Gastroesophageal sphincter (tissue), 4 donors: ENCODE measurements at regions not wholly inside any gene's neighbourhood (a gene's known extent, or its start where the extent isn't known, plus 50 kb on each side); places are given as distances from the start of the nearest gene placed in this dataset.
"Not testable (repeated sequence)": the region's sequence is repeated elsewhere in the genome, so short reads cannot be mapped to it uniquely, and the experiment has no call there.

Source experiments
- ATAC-seq: fragments of 150-250 bp; one replicate; pipeline ENCODE4 v1.9.1; 2016; ENCODE audit warnings: mild to moderate bottlenecking, moderate library complexity
- H3K27ac ChIP-seq, 4 donors: fragments of 200-600 bp; sonication (generic) in 3 of 4; 1 replicate in 3 of 4; 2 replicates in 1 of 4; pipeline ENCODE4 v1.5.1; 2016 to 2019
- H3K27me3 ChIP-seq: fragments of 200-600 bp; sonication (generic); one replicate; pipeline ENCODE4 v1.5.1; 2019
- H3K36me3 ChIP-seq, 2 donors: fragments of 200-600 bp; sonication (generic); one replicate each; pipeline ENCODE4 v1.5.1; 2019; ENCODE audit warnings: control low read depth in 1 of 2
- H3K4me1 ChIP-seq, 3 donors: fragments of 200-600 bp; sonication (generic); 1 replicate in 2 of 3; 2 replicates in 1 of 3; pipeline ENCODE4 v1.5.1; 2016 to 2019; ENCODE audit warnings: control low read depth in 2 of 3
- H3K4me3 ChIP-seq, 2 donors: fragments of 200-600 bp; sonication (generic); one replicate each; pipeline ENCODE4 v1.5.1; 2019; ENCODE audit warnings: mild to moderate bottlenecking in 1 of 2, moderate library complexity in 1 of 2
- H3K9me3 ChIP-seq, 3 donors: fragments of 200-600 bp; sonication (generic); one replicate each; pipeline ENCODE4 v1.5.1; 2017 to 2019; ENCODE audit warnings: control low read depth in 2 of 3
- CTCF ChIP-seq, 4 experiments: fragments of 200-600 bp in 2 of 4; fragments of 450-650 bp in 2 of 4; sonication (generic) in 1 of 4; IDR thresholded peaks; one replicate each; pipeline ENCODE4 v1.5.1; 2017 to 2019; ENCODE audit warnings: antibody characterized with exemption in 4 of 4, mild to moderate bottlenecking in 2 of 4, moderate library complexity in 2 of 4
- EP300 ChIP-seq: sonication (generic); formaldehyde crosslinking; IDR thresholded peaks from one replicate; pipeline ENCODE4 v1.6.1; 2017; ENCODE audit warnings: antibody characterized with exemption, mild to moderate bottlenecking
- POLR2A ChIP-seq, 2 donors: fragments of 450-650 bp; IDR thresholded peaks; one replicate each; pipeline ENCODE4 v1.6.1; 2017; ENCODE audit warnings: antibody characterized with exemption in 2 of 2, mild to moderate bottlenecking in 2 of 2, moderate library complexity in 1 of 2
- POLR2AphosphoS5 ChIP-seq: sonication (generic); formaldehyde crosslinking; IDR thresholded peaks from one replicate; pipeline ENCODE4 v1.6.1; 2017; ENCODE audit warnings: antibody characterized with exemption
- WGBS, 2 donors: methylation state at CpG; one replicate each; pipeline ENCODE4 v1.1.5; 2018; ENCODE audit warnings: low coverage in 1 of 2; 5-methylcytosine and 5-hydroxymethylcytosine counted together

- Histone ChIP-seq H3K9me3 (no peaks in the 10 kb centered on the region), H3K27ac (no peak overlapping the region), H3K27me3 (peaks cover 8% of the 10 kb centered on the region), H3K36me3 (no peaks in the 10 kb centered on the region), H3K4me1 (no peaks in the 10 kb centered on the region), H3K4me3 (no peak overlapping the region)
- TF ChIP-seq CTCF (IDR thresholded peaks at IDR 0.05): no peak
- TF ChIP-seq POLR2AphosphoS5: no peak
- TF ChIP-seq POLR2A (IDR thresholded peaks at IDR 0.05): no peak
- no peak for TF ChIP-seq EP300
- no peak for ATAC-seq
- WGBS, 2 donors: 82 to 83% methylated on average over 3 of the region's 3 CpGs
These were observed 161.5 kb upstream of the C2CD4B start for GRCh38 chr15:62326460-62327011.

GRCh38 chr15:62327406-62327805 is 162.3 kb upstream of the C2CD4B start:
- no peak overlapping the region for H3K4me3 ChIP-seq
- no peaks in the 10 kb centered on the region for H3K9me3 ChIP-seq
- peaks cover 8% of the 10 kb centered on the region for H3K27me3 ChIP-seq
- no peaks in the 10 kb centered on the region for H3K36me3 ChIP-seq
- no peak for ATAC-seq
- 92 to 95% methylated on average over 2 to 5 of the region's 5 CpGs for WGBS, 2 donors
- no peaks in the 10 kb centered on the region for H3K4me1 ChIP-seq
- no peak for TF ChIP-seq CTCF (IDR thresholded peaks at IDR 0.05)
- TF ChIP-seq POLR2AphosphoS5: no peak
- TF ChIP-seq EP300: no peak
- no peak for TF ChIP-seq POLR2A (IDR thresholded peaks at IDR 0.05)
- H3K27ac ChIP-seq: no peak overlapping the region

DNA sequence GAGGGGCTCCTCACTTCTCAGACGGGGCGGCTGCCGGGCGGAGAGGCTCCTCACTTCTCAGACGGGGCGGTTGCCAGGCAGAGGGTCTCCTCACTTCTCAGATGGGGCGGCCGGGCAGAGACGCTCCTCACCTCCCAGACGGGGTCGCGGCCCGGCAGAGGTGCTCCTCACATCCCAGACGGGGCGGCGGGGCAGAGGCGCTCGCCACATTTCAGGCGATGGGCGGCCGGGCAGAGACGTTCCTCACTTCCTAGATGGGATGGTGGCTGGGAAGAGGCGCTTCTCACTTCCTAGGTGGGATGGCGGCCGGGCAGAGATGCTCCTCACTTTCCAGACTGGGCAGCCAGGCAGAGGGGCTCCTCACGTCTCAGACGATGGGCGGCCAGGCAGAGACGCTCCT is 167.4 kb upstream of the C2CD4B start:
- not testable (repeated sequence) for H3K9me3 ChIP-seq, H3K4me3 ChIP-seq, ATAC-seq, H3K36me3 ChIP-seq, H3K4me1 ChIP-seq, H3K27ac ChIP-seq, H3K27me3 ChIP-seq
- no CpG with 5 or more reads among the region's 29 CpGs for WGBS, 2 donors

- Histone ChIP-seq H3K36me3 (no peaks in the 10 kb centered on the region), H3K4me1 (no peaks in the 10 kb centered on the region), H3K27ac (no peak overlapping the region), H3K4me3 (no peak overlapping the region), H3K27me3 (no peaks in the 10 kb centered on the region), H3K9me3 (no peaks in the 10 kb centered on the region)
- ATAC-seq: no peak
- no peak for TF ChIP-seq EP300
- TF ChIP-seq POLR2AphosphoS5: no peak
- TF ChIP-seq POLR2A (IDR thresholded peaks at IDR 0.05): no peak
- no peak for TF ChIP-seq CTCF (IDR thresholded peaks at IDR 0.05)
These were observed 169.5 kb upstream of the C2CD4B start for GRCh38 chr15:62334536-62334935.

DNA sequence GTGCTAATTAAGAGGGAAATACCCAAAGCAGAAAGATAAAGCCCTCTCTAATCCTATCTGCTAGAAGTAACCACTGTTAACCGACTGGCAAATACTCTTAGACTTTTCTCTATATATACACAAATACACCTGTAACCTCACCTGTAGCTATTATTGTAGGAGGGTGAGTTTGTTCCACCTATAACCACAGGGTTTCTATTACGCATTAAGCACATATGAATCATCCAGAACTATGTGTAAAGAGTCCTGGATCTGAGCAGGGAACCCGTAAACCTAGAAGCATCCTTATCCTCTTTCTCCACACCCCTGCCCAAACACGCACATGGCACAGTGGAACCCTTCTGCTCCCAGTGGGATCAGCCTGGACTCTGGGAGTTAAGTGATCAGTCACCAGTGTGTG is 172.8 kb upstream of the C2CD4B start:
- WGBS, 2 donors: 80 to 93% methylated on average over 2 to 4 of the region's 4 CpGs
- no peaks in the 10 kb centered on the region for H3K4me1 ChIP-seq
- no peak for ATAC-seq
- H3K9me3 ChIP-seq: no peaks in the 10 kb centered on the region
- H3K4me3 ChIP-seq: no peak overlapping the region
- H3K27me3 ChIP-seq: no peaks in the 10 kb centered on the region
- no peak overlapping the region for H3K27ac ChIP-seq
- H3K36me3 ChIP-seq: no peaks in the 10 kb centered on the region
- TF ChIP-seq POLR2A (IDR thresholded peaks at IDR 0.05) (no peak), POLR2AphosphoS5 (no peak)

- no peak for TF ChIP-seq POLR2AphosphoS5
- TF ChIP-seq CTCF (IDR thresholded peaks at IDR 0.05): no peak
- no peak for TF ChIP-seq POLR2A (IDR thresholded peaks at IDR 0.05)
- TF ChIP-seq EP300: no peak
- Histone ChIP-seq H3K36me3 (no peaks in the 10 kb centered on the region), H3K4me1 (no peaks in the 10 kb centered on the region), H3K27ac (no peak overlapping the region), H3K27me3 (no peaks in the 10 kb centered on the region), H3K4me3 (no peak overlapping the region), H3K9me3 (no peaks in the 10 kb centered on the region)
- ATAC-seq: no peak
- no CpG with 5 or more reads among the region's 1 CpG for WGBS, 2 donors
These were observed 173.4 kb upstream of the C2CD4B start for GRCh38 chr15:62338497-62338896.
